GM12878 (cell line): ENCODE measurements at regions not wholly inside any gene's neighbourhood (a gene's known extent, or its start where the extent isn't known, plus 50 kb on each side); places are given as distances from the start of the nearest gene placed in this dataset.

Source experiments
- ATAC-seq: fragments of 200-7000 bp; cut with Tn5 transposase; 3 replicates; pipeline ENCODE4 v1.9.1; 2020; ENCODE audit warnings: mild to moderate bottlenecking, moderate library complexity
- BruUV-seq: library from RNA; stranded (reverse); fragments of 400-500 nt; replicated peaks from 2 replicates; lab custom pipeline; 2021; lab: Mats Ljungman, UMichigan
- CTCF ChIA-PET: fragments of 300-600 bp; sonication (Branson Sonifier 250); formaldehyde crosslinking; extraction: SDS; loops from one replicate; lab custom pipeline; 2021; ENCODE audit warnings: inconsistent platforms; lab: Yijun Ruan, JAX
- POLR2A ChIA-PET: fragments of 350-600 bp; formaldehyde crosslinking; extraction: SDS; loops from one replicate; lab custom pipeline; 2021; ENCODE audit warnings: inconsistent platforms; lab: Charles Lee
- RAD21 ChIA-PET: fragments of 300-600 bp; sonication (Branson Sonifier 250); formaldehyde crosslinking; loops from one replicate; lab custom pipeline; 2023; ENCODE audit warnings: antibody characterized with exemption; ENCODE audit not compliant: unreplicated experiment; lab: Charles Lee
- SMC1A ChIA-PET: fragments of 300-600 bp; sonication (Branson Sonifier 250); formaldehyde crosslinking; loops from one replicate; lab custom pipeline; 2023; ENCODE audit not compliant: unreplicated experiment, uncharacterized antibody; lab: Charles Lee
- DNase-seq: peaks from one replicate; pipeline ENCODE4 v3.0.0-alpha.2; 2011; ENCODE audit warnings: low read depth, low spot score
- FAIRE-seq: peaks from 3 replicates; lab custom pipeline; 2011; peaks lifted over from hg19 to GRCh38; lab: Jason Lieb, UNC
- H2AFZ ChIP-seq: 2 replicates; pipeline ENCODE4 v1.6.0; 2011; ENCODE audit warnings: low read depth, low read length, control low read depth; ENCODE audit not compliant: control insufficient read depth
- H3K27ac ChIP-seq: 2 replicates; pipeline ENCODE4 v1.5.1; 2011; ENCODE audit warnings: control low read depth; ENCODE audit not compliant: control insufficient read depth, insufficient read depth
- H3K27me3 ChIP-seq, 2 experiments: replicated peaks in 1 of 2; 2 replicates each; pipeline versions ENCODE4 v1.6.0 to v1.6.1; 2011; ENCODE audit warnings: low read length in 1 of 2; ENCODE audit not compliant: control insufficient read depth in 2 of 2, insufficient read depth in 2 of 2
- H3K36me3 ChIP-seq, 2 experiments: 2 replicates each; pipeline ENCODE4 v1.5.1; 2011; ENCODE audit warnings: low read length in 1 of 2; ENCODE audit not compliant: control insufficient read depth in 2 of 2, insufficient read depth in 2 of 2
- H3K4me1 ChIP-seq: 2 replicates; pipeline ENCODE4 v1.6.1; 2011; ENCODE audit warnings: mild to moderate bottlenecking, low read length, moderate library complexity, mixed read lengths; ENCODE audit not compliant: control insufficient read depth, insufficient read depth
- H3K4me2 ChIP-seq: 2 replicates; pipeline ENCODE4 v1.6.0; 2011; ENCODE audit warnings: control low read depth; ENCODE audit not compliant: control insufficient read depth, insufficient read depth
- H3K4me3 ChIP-seq: fragments of 200-600 bp; sonication (generic); 2 replicates; pipeline ENCODE4 v1.5.1; 2016
- H3K79me2 ChIP-seq: 2 replicates; pipeline ENCODE4 v1.6.0; 2011; ENCODE audit warnings: low read length; ENCODE audit not compliant: control insufficient read depth, insufficient read depth
- H3K9ac ChIP-seq: 2 replicates; pipeline ENCODE4 v1.8.0; 2011; ENCODE audit warnings: low read length, control low read depth, mixed read lengths; ENCODE audit not compliant: control insufficient read depth, insufficient read depth
- H3K9me3 ChIP-seq: replicated peaks from 3 replicates; pipeline ENCODE4 v1.5.1; 2011; ENCODE audit warnings: mild to moderate bottlenecking, low read length; ENCODE audit not compliant: control insufficient read depth, insufficient read depth
- H4K20me1 ChIP-seq: 2 replicates; pipeline ENCODE4 v1.6.0; 2011; ENCODE audit not compliant: control insufficient read depth, insufficient read depth
- ATF7 ChIP-seq: fragments of 450-650 bp; IDR thresholded peaks from 2 replicates; pipeline ENCODE4 v1.6.1; 2016; ENCODE audit warnings: low read depth, mild to moderate bottlenecking
- ESRRA ChIP-seq: IDR thresholded peaks from 2 replicates; pipeline ENCODE4 v1.6.1; 2012; ENCODE audit warnings: mild to moderate bottlenecking, low read length, improper control_type of control experiment
- ETV6 ChIP-seq, 2 experiments: fragments of 450-650 bp in 1 of 2; IDR thresholded peaks in 1 of 2; conservative IDR thresholded peaks in 1 of 2; 2 replicates each; pipeline ENCODE4 v1.6.1; 2014; ENCODE audit warnings: antibody characterized with exemption in 1 of 2, borderline replicate concordance in 1 of 2, low read depth in 1 of 2, mild to moderate bottlenecking in 1 of 2, moderate library complexity in 1 of 2
- NR2C2 ChIP-seq: IDR thresholded peaks from 2 replicates; pipeline ENCODE4 v1.6.1; 2011; ENCODE audit warnings: borderline replicate concordance, low read depth; ENCODE audit not compliant: control insufficient read depth, insufficient read length
- PAX5 ChIP-seq: IDR thresholded peaks from 2 replicates; pipeline ENCODE4 v1.6.1; 2011; ENCODE audit warnings: low read depth, low read length, borderline replicate concordance
- RAD21 ChIP-seq: IDR thresholded peaks from 2 replicates; pipeline ENCODE4 v1.6.1; 2011; ENCODE audit warnings: mild to moderate bottlenecking, low read depth, low read length, moderate library complexity; ENCODE audit not compliant: insufficient read depth
- SUPT20H ChIP-seq: IDR thresholded peaks from 2 replicates; pipeline ENCODE4 v1.6.1; 2011; ENCODE audit warnings: low read depth, mild to moderate bottlenecking, low read length, moderate library complexity, borderline replicate concordance; ENCODE audit not compliant: control insufficient read depth
- TCF7 ChIP-seq: IDR thresholded peaks from 2 replicates; pipeline ENCODE4 v1.6.1; 2014; ENCODE audit warnings: antibody characterized with exemption, borderline replicate concordance
- ZNF207 ChIP-seq: fragments of 450-650 bp; IDR thresholded peaks from 2 replicates; pipeline ENCODE4 v1.6.1; 2014; ENCODE audit warnings: antibody characterized with exemption, mild to moderate bottlenecking, borderline replicate concordance
- ZZZ3 ChIP-seq: IDR thresholded peaks from 2 replicates; pipeline ENCODE4 v1.6.1; 2011; ENCODE audit warnings: low read depth; ENCODE audit not compliant: control insufficient read depth, insufficient read length
- WGBS: methylation state at CpG from one replicate; pipeline ENCODE4 v1.1.6; 2016; ENCODE audit warnings: low lambda C conversion rate; ENCODE audit not compliant: insufficient replicate concordance, insufficient coverage; ENCODE audit errors: missing lambda C conversion rate; 5-methylcytosine and 5-hydroxymethylcytosine counted together
- in situ Hi-C: fragments of 300-500 bp; cut with MboI; formaldehyde crosslinking; loops from 9 replicates; pipeline ENCODE4 v1.14.3; 2018; ENCODE audit warnings: mixed read lengths
- intact Hi-C: fragments of 100-400 bp; cut with micrococcal nuclease; formaldehyde crosslinking; loops from one replicate; pipeline ENCODE4 v1.14.2; 2022; ENCODE audit not compliant: unreplicated experiment
- TF ChIP-seq, protein P1 (sequence below): fragments of 150-350 bp; IDR thresholded peaks from 2 replicates; pipeline ENCODE4 v1.6.1; 2016; ENCODE audit warnings: low read depth, low read length
- TF ChIP-seq, protein P2 (sequence below): fragments of 450-650 bp; IDR thresholded peaks from 2 replicates; pipeline ENCODE4 v1.6.1; 2014; ENCODE audit warnings: mild to moderate bottlenecking
- TF ChIP-seq, protein P3 (sequence below): fragments of 450-650 bp; IDR thresholded peaks from 2 replicates; pipeline ENCODE4 v1.6.1; 2016; ENCODE audit warnings: mild to moderate bottlenecking
- TF ChIP-seq, protein P4 (sequence below): fragments of 450-650 bp; IDR thresholded peaks from 2 replicates; pipeline ENCODE4 v1.6.1; 2017; ENCODE audit warnings: mild to moderate bottlenecking, moderate library complexity

DNA sequence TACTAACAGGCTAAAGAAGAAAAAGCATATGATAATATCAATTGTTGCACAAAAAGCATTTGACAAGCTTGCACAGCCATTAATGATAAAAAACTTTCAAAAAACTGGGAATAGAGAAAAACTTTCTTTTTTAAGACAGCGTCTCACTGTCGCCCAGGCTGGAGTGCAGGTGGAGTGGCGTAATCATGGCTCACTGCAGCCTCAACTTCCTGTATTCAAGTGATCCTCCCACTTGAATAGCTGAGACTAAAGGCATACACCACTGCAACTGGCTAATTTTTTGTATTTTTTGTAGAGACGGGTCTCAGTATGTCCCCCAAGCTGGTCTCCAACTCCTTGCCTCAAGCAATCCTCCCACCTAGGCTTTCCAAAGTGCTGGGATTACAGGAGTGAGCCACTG lies 382.8 kb downstream of the TSHZ3 start:
- Histone ChIP-seq H3K9me3 (no peaks in the 10 kb centered on the region; the same call in 2 of the 3 replicates), H2AFZ (no peak overlapping the region), H4K20me1 (no peaks in the 10 kb centered on the region), H3K27ac (no peak overlapping the region), H3K4me1 (no peaks in the 10 kb centered on the region), H3K9ac (no peak overlapping the region), H3K4me2 (no peak overlapping the region), H3K4me3 (no peak overlapping the region), H3K27me3 (no peaks in the 10 kb centered on the region), H3K36me3 (no peaks in the 10 kb centered on the region), H3K79me2 (no peaks in the 10 kb centered on the region)
- POLR2A ChIA-PET: no interaction called here
- SMC1A ChIA-PET: no interaction called here
- TF ChIP-seq ETV6 (conservative IDR thresholded peaks at IDR 0.05 in 1 of 2, IDR thresholded peaks at IDR 0.05 in 1 of 2; ENCODE audit: borderline replicate concordance in 1 of 2, low read depth in 1 of 2) (no peak), ESRRA (no peak), ZNF207 (no peak), SUPT20H (no peak), RAD21 (no peak), ZZZ3 (no peak), PAX5 (no peak), ATF7 (no peak), NR2C2 (no peak), TCF7 (no peak)
- TF ChIP-seq, protein P1, sequence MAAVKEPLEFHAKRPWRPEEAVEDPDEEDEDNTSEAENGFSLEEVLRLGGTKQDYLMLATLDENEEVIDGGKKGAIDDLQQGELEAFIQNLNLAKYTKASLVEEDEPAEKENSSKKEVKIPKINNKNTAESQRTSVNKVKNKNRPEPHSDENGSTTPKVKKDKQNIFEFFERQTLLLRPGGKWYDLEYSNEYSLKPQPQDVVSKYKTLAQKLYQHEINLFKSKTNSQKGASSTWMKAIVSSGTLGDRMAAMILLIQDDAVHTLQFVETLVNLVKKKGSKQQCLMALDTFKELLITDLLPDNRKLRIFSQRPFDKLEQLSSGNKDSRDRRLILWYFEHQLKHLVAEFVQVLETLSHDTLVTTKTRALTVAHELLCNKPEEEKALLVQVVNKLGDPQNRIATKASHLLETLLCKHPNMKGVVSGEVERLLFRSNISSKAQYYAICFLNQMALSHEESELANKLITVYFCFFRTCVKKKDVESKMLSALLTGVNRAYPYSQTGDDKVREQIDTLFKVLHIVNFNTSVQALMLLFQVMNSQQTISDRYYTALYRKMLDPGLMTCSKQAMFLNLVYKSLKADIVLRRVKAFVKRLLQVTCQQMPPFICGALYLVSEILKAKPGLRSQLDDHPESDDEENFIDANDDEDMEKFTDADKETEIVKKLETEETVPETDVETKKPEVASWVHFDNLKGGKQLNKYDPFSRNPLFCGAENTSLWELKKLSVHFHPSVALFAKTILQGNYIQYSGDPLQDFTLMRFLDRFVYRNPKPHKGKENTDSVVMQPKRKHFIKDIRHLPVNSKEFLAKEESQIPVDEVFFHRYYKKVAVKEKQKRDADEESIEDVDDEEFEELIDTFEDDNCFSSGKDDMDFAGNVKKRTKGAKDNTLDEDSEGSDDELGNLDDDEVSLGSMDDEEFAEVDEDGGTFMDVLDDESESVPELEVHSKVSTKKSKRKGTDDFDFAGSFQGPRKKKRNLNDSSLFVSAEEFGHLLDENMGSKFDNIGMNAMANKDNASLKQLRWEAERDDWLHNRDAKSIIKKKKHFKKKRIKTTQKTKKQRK: no peak
- TF ChIP-seq, protein P2, sequence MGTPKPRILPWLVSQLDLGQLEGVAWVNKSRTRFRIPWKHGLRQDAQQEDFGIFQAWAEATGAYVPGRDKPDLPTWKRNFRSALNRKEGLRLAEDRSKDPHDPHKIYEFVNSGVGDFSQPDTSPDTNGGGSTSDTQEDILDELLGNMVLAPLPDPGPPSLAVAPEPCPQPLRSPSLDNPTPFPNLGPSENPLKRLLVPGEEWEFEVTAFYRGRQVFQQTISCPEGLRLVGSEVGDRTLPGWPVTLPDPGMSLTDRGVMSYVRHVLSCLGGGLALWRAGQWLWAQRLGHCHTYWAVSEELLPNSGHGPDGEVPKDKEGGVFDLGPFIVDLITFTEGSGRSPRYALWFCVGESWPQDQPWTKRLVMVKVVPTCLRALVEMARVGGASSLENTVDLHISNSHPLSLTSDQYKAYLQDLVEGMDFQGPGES: no peak
- TF ChIP-seq, protein P3, sequence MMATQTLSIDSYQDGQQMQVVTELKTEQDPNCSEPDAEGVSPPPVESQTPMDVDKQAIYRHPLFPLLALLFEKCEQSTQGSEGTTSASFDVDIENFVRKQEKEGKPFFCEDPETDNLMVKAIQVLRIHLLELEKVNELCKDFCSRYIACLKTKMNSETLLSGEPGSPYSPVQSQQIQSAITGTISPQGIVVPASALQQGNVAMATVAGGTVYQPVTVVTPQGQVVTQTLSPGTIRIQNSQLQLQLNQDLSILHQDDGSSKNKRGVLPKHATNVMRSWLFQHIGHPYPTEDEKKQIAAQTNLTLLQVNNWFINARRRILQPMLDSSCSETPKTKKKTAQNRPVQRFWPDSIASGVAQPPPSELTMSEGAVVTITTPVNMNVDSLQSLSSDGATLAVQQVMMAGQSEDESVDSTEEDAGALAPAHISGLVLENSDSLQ: no peak
- TF ChIP-seq, protein P4, sequence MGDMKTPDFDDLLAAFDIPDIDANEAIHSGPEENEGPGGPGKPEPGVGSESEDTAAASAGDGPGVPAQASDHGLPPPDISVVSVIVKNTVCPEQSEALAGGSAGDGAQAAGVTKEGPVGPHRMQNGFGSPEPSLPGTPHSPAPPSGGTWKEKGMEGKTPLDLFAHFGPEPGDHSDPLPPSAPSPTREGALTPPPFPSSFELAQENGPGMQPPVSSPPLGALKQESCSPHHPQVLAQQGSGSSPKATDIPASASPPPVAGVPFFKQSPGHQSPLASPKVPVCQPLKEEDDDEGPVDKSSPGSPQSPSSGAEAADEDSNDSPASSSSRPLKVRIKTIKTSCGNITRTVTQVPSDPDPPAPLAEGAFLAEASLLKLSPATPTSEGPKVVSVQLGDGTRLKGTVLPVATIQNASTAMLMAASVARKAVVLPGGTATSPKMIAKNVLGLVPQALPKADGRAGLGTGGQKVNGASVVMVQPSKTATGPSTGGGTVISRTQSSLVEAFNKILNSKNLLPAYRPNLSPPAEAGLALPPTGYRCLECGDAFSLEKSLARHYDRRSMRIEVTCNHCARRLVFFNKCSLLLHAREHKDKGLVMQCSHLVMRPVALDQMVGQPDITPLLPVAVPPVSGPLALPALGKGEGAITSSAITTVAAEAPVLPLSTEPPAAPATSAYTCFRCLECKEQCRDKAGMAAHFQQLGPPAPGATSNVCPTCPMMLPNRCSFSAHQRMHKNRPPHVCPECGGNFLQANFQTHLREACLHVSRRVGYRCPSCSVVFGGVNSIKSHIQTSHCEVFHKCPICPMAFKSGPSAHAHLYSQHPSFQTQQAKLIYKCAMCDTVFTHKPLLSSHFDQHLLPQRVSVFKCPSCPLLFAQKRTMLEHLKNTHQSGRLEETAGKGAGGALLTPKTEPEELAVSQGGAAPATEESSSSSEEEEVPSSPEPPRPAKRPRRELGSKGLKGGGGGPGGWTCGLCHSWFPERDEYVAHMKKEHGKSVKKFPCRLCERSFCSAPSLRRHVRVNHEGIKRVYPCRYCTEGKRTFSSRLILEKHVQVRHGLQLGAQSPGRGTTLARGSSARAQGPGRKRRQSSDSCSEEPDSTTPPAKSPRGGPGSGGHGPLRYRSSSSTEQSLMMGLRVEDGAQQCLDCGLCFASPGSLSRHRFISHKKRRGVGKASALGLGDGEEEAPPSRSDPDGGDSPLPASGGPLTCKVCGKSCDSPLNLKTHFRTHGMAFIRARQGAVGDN: no peak
- in situ Hi-C loops: no loop called here
- FAIRE-seq (no peak), ATAC-seq (no peak), DNase-seq (no peak)
- CTCF ChIA-PET: interaction anchor here (0.6 kb wide), 1 partner anchor 13 kb away, joined by 3 read pairs; no protein-coding TSS in a partner anchor
- BruUV-seq: no TSS peak
- 2% methylated on average over 4 of the region's 4 CpGs for WGBS
- RAD21 ChIA-PET: no interaction called here
- intact Hi-C loops: no loop called here
